Activated CD8-positive, alpha-beta T cell treated with anti-CD3 and anti-CD28 coated beads for 36 hours (primary cell): ENCODE measurements at regions not wholly inside any gene's neighbourhood (a gene's known extent, or its start where the extent isn't known, plus 50 kb on each side); places are given as distances from the start of the nearest gene placed in this dataset.

Experiments used
- ATAC-seq: fragments of 200-7000 bp; cut with Tn5 transposase; one replicate; pipeline ENCODE4 v1.10.0; 2021; ENCODE audit warnings: mild to moderate bottlenecking, moderate library complexity
- CTCF ChIA-PET: fragments of 350-600 bp; sonication (Branson Sonifier 250); formaldehyde crosslinking; loops from one replicate; lab custom pipeline; 2021; ENCODE audit warnings: antibody characterized with exemption; lab: Charles Lee
- POLR2A ChIA-PET: fragments of 350-600 bp; sonication (Branson Sonifier 250); formaldehyde crosslinking; loops from one replicate; lab custom pipeline; 2021; ENCODE audit warnings: antibody characterized with exemption; lab: Charles Lee
- DNase-seq: peaks from one replicate; pipeline ENCODE4 v3.0.0-alpha.2; 2020
- H3K27ac Mint-ChIP-seq: one replicate; pipeline ENCODE4 v1.8.0; 2021; ENCODE audit warnings: mild to moderate bottlenecking, mixed read lengths
- H3K27me3 Mint-ChIP-seq: one replicate; pipeline ENCODE4 v1.8.0; 2021; ENCODE audit warnings: mixed read lengths
- H3K36me3 Mint-ChIP-seq: one replicate; pipeline ENCODE4 v1.8.0; 2021; ENCODE audit warnings: low read depth, mixed read lengths
- H3K4me1 Mint-ChIP-seq: one replicate; pipeline ENCODE4 v1.8.0; 2021; ENCODE audit warnings: low read depth, mixed read lengths
- H3K4me3 Mint-ChIP-seq: one replicate; pipeline ENCODE4 v1.8.0; 2021; ENCODE audit warnings: mild to moderate bottlenecking, moderate library complexity, mixed read lengths
- H3K9me3 Mint-ChIP-seq: one replicate; pipeline ENCODE4 v1.8.0; 2021; ENCODE audit warnings: mixed read lengths
- intact Hi-C: fragments of 100-400 bp; cut with micrococcal nuclease; formaldehyde crosslinking; loops from one replicate; pipeline ENCODE4 v1.10.0; 2022
- TF ChIP-seq, protein P1 (sequence below): fragments of 200-600 bp; IDR thresholded peaks from one replicate; pipeline ENCODE4 v1.8.0; 2022; ENCODE audit warnings: antibody characterized with exemption, mild to moderate bottlenecking

DNA sequence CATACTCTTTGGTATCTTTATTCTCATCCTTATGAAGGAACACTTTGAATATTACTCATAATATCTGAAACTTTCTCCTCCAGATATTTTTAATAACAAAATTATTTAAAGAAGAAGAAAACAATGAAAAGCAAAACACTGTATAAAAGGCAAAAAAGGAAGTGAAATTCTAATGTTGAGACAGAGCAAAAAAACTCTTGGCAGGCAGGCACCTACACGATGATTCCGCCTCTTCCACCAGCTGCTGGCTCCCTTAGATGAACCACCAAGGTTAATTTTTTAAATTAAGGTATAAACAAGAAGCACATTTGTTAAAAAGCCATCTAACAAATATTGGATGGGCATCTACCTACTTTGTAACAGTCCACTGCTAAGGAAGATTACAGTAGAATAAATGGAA is 434.7 kb downstream of the EPHA4 start:
- intact Hi-C loops, result no loop called here
- no peaks in the 10 kb centered on the region for H3K4me1 Mint-ChIP-seq
- ChIA-PET POLR2A (no interaction called here), CTCF (no interaction called here)
- H3K4me3 Mint-ChIP-seq, result no peak overlapping the region
- H3K27me3 Mint-ChIP-seq, result peaks cover 2% of the 10 kb centered on the region
- ATAC-seq, result no peak
- no peaks in the 10 kb centered on the region for H3K9me3 Mint-ChIP-seq
- no peak overlapping the region for H3K27ac Mint-ChIP-seq
- DNase-seq, result no peak
- no peaks in the 10 kb centered on the region for H3K36me3 Mint-ChIP-seq
- TF ChIP-seq, protein P1, sequence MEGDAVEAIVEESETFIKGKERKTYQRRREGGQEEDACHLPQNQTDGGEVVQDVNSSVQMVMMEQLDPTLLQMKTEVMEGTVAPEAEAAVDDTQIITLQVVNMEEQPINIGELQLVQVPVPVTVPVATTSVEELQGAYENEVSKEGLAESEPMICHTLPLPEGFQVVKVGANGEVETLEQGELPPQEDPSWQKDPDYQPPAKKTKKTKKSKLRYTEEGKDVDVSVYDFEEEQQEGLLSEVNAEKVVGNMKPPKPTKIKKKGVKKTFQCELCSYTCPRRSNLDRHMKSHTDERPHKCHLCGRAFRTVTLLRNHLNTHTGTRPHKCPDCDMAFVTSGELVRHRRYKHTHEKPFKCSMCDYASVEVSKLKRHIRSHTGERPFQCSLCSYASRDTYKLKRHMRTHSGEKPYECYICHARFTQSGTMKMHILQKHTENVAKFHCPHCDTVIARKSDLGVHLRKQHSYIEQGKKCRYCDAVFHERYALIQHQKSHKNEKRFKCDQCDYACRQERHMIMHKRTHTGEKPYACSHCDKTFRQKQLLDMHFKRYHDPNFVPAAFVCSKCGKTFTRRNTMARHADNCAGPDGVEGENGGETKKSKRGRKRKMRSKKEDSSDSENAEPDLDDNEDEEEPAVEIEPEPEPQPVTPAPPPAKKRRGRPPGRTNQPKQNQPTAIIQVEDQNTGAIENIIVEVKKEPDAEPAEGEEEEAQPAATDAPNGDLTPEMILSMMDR, result no peak

DNA sequence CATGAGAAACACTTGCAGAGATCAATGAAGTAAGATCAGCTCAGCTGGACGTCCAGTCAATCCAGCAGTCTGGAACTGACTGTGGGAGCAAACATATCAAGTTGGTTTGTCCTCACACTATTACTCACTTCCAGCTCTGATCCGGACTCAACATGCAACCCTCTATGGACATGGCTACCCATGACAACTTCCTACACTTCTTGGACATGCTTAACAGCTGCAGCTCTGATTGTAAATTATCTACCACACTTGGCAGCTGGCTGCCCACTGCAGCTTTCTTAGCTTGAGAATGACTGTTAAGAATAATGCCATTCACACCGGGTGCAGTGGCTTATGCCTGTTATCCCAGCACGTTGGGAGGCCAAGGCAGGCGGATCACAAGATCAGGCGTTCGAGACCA is 429.8 kb downstream of the EPHA4 start:
- H3K9me3 Mint-ChIP-seq, result no peaks in the 10 kb centered on the region
- DNase-seq, result no peak
- no peaks in the 10 kb centered on the region for H3K36me3 Mint-ChIP-seq
- ATAC-seq, result no peak
- CTCF ChIA-PET, result no interaction called here
- intact Hi-C loops, result no loop called here
- POLR2A ChIA-PET, result no interaction called here
- no peaks in the 10 kb centered on the region for H3K4me1 Mint-ChIP-seq
- TF ChIP-seq, protein P1, result no peak
- H3K27ac Mint-ChIP-seq, result no peak overlapping the region
- no peak overlapping the region for H3K4me3 Mint-ChIP-seq
- H3K27me3 Mint-ChIP-seq, result peaks cover 2% of the 10 kb centered on the region

DNA sequence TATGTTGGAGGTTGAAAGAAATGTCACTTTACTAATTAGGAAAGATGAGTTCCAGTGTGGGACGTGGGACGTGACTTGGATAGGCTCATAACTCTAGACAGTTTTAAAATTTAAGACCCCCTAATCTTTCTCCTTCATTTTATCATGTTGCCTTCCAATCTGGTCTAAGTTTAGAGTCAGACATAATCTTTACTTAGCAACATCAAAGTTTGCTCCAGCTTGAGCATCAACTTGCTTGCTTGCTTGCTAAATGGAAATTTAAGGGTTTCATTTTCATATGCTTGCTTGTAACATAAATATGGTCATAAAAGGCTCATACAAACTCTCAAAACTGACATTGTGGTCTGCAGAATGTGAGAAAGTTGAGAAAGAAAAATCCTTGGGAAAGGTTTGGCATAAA is 428.9 kb downstream of the EPHA4 start:
- Mint-ChIP-seq H3K36me3 (no peaks in the 10 kb centered on the region), H3K9me3 (no peaks in the 10 kb centered on the region), H3K27me3 (no peaks in the 10 kb centered on the region), H3K4me1 (no peaks in the 10 kb centered on the region), H3K27ac (no peak overlapping the region), H3K4me3 (no peak overlapping the region)
- TF ChIP-seq, protein P1, result no peak
- ChIA-PET CTCF (no interaction called here), POLR2A (no interaction called here)
- intact Hi-C loops, result no loop called here
- no peak for ATAC-seq
- DNase-seq, result no peak

DNA sequence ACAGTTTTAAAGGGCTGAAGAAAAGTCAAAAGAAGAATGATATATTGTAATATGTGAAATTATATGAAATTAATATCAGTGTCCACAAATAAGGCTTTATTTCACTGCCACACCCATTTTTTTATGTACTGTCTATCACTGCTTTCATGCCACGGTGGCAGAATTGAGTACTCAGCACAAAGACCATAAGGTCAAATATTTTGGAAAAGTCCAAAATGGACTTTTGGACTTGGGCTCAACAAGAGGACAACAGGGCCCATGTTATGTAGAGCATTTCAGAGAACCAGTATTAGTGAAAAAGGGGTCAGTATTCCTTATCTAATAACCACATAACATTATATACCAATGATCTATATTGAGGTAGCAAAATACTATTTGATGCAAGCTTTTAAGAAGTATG is 427.2 kb downstream of the EPHA4 start:
- Mint-ChIP-seq H3K4me3 (no peak overlapping the region), H3K27ac (no peak overlapping the region), H3K27me3 (no peaks in the 10 kb centered on the region), H3K36me3 (no peaks in the 10 kb centered on the region), H3K9me3 (no peaks in the 10 kb centered on the region), H3K4me1 (no peaks in the 10 kb centered on the region)
- DNase-seq (no peak), ATAC-seq (no peak)
- ChIA-PET CTCF (no interaction called here), POLR2A (no interaction called here)
- TF ChIP-seq, protein P1, result no peak
- intact Hi-C loops, result no loop called here

DNA sequence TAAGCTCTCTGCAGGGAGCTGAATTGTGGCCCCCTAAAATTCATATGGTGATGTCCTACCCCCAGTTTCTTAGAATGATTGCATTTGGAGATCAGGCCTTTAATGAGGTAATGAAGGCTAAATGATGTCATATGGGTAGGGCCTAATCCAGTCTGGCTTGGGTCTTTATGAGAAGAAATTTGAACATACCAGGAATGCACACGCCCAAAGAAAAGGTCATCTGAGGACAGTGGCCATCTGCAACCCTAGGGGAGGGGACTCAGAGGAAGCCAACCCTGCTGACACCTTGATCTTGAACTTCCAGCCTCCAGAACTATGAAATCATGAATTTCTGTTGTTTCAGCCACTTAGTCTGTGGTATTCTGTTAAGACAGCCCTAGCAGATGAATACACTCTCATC is 426.7 kb downstream of the EPHA4 start:
- no peaks in the 10 kb centered on the region for H3K9me3 Mint-ChIP-seq
- intact Hi-C loops, result no loop called here
- TF ChIP-seq, protein P1, result no peak
- H3K36me3 Mint-ChIP-seq, result no peaks in the 10 kb centered on the region
- H3K27ac Mint-ChIP-seq, result no peak overlapping the region
- no peak for DNase-seq
- ATAC-seq, result no peak
- peaks cover under 1% of the 10 kb centered on the region for H3K27me3 Mint-ChIP-seq
- H3K4me3 Mint-ChIP-seq, result no peak overlapping the region
- no peaks in the 10 kb centered on the region for H3K4me1 Mint-ChIP-seq
- ChIA-PET CTCF (no interaction called here), POLR2A (interaction anchor here (0.9 kb wide), 1 partner anchor 15 kb away, joined by 3 read pairs; no protein-coding TSS in a partner anchor)
